HT-29 (cell line): ENCODE measurements at regions not wholly inside any gene's neighbourhood (a gene's known extent, or its start where the extent isn't known, plus 50 kb on each side); places are given as distances from the start of the nearest gene placed in this dataset.
"Not testable (repeated sequence)": the region's sequence is repeated elsewhere in the genome, so short reads cannot be mapped to it uniquely, and the experiment has no call there.

ENCODE experiments used
- DNase-seq: peaks from one replicate; pipeline ENCODE4 v3.0.0-alpha.2; 2015; ENCODE audit warnings: low spot score

GRCh38 chr5:142222225-142222865, 102.5 kb downstream of the SPRY4 start:
- no peak for DNase-seq

- DNase-seq = peak; percentile 58
Observed at GRCh38 chr5:142221091-142221860, 103.5 kb downstream of the SPRY4 start.

- DNase-seq = no peak
Observed at GRCh38 chr5:142219146-142219545, 105.7 kb downstream of the SPRY4 start.

- no peak for DNase-seq
Observed at GRCh38 chr5:142216931-142217330, 107.9 kb downstream of the SPRY4 start.

GRCh38 chr5:142215915-142216681, 107.5 kb downstream of the NDFIP1 start:
- DNase-seq = peak; percentile 83

- DNase-seq = no peak
Observed at GRCh38 chr5:142213077-142213476, 104.5 kb downstream of the NDFIP1 start.

- no peak for DNase-seq
Observed at GRCh38 chr5:142211918-142212317, 103.3 kb downstream of the NDFIP1 start.

GRCh38 chr5:142210864-142211412, 102.4 kb downstream of the NDFIP1 start:
- DNase-seq = no peak

- no peak for DNase-seq
Observed at GRCh38 chr5:142210011-142210410, 101.4 kb downstream of the NDFIP1 start.

- DNase-seq = no peak
Observed at GRCh38 chr5:142208777-142209312, 100.3 kb downstream of the NDFIP1 start.

- not testable (repeated sequence) for DNase-seq
Observed at GRCh38 chr5:142208244-142208643, 99.7 kb downstream of the NDFIP1 start.

- peak; percentile 32 for DNase-seq
Observed at GRCh38 chr5:142206801-142207200, 98.2 kb downstream of the NDFIP1 start.

- no peak for DNase-seq
Observed at GRCh38 chr5:142204219-142204618, 95.6 kb downstream of the NDFIP1 start.
